ENCODE measurements at regions not wholly inside any gene's neighbourhood (a gene's known extent, or its start where the extent isn't known, plus 50 kb on each side); places are given as distances from the start of the nearest gene placed in this dataset.

- Histone ChIP-seq H3K36me3 (ENCODE audit: insufficient read depth, low read length) (no peaks in the 10 kb centered on the region), H3K27me3 (ENCODE audit: low read length) (no peaks in the 10 kb centered on the region), H3K79me2 (ENCODE audit: low read length) (no peaks in the 10 kb centered on the region), H3K4me2 (ENCODE audit: low read depth, low read length, poor library complexity, severe bottlenecking) (no peak overlapping the region), H3K9ac (ENCODE audit: low read length) (no peak overlapping the region), H4K20me1 (ENCODE audit: insufficient read depth, low read depth, low read length) (no peaks in the 10 kb centered on the region), H2AFZ (ENCODE audit: low read length) (no peak overlapping the region), H3K4me1 (ENCODE audit: low read length) (peaks cover 4% of the 10 kb centered on the region), H3K4me3 (ENCODE audit: low read length) (no peak overlapping the region), H3K27ac (ENCODE audit: low read length) (no peak overlapping the region), H3K9me3 (ENCODE audit: low read length) (no peaks in the 10 kb centered on the region), H3K9me2 (replicated peaks; ENCODE audit: insufficient read depth, low read length) (no peaks in the 10 kb centered on the region)
- no peak for DNase-seq
Measured at GRCh38 chr2:8487461-8487932, 194.4 kb upstream of the ID2 start.

- DNase-seq, result no peak
- no peaks in the 10 kb centered on the region for H3K36me3 ChIP-seq (ENCODE audit: insufficient read depth, low read length)
- H3K4me3 ChIP-seq (ENCODE audit: low read length), result no peak overlapping the region
- H2AFZ ChIP-seq (ENCODE audit: low read length), result no peak overlapping the region
- H3K79me2 ChIP-seq (ENCODE audit: low read length), result no peaks in the 10 kb centered on the region
- no peaks in the 10 kb centered on the region for H3K9me2 ChIP-seq (replicated peaks; ENCODE audit: insufficient read depth, low read length)
- H3K9ac ChIP-seq (ENCODE audit: low read length), result no peak overlapping the region
- H3K9me3 ChIP-seq (ENCODE audit: low read length), result no peaks in the 10 kb centered on the region
- no peaks in the 10 kb centered on the region for H3K4me1 ChIP-seq (ENCODE audit: low read length)
- no peak overlapping the region for H3K27ac ChIP-seq (ENCODE audit: low read length)
- H4K20me1 ChIP-seq (ENCODE audit: insufficient read depth, low read depth, low read length), result no peaks in the 10 kb centered on the region
- no peaks in the 10 kb centered on the region for H3K27me3 ChIP-seq (ENCODE audit: low read length)
- H3K4me2 ChIP-seq (ENCODE audit: low read depth, low read length, poor library complexity, severe bottlenecking), result no peak overlapping the region
Measured at GRCh38 chr2:8488001-8488738, 193.7 kb upstream of the ID2 start.

DNA sequence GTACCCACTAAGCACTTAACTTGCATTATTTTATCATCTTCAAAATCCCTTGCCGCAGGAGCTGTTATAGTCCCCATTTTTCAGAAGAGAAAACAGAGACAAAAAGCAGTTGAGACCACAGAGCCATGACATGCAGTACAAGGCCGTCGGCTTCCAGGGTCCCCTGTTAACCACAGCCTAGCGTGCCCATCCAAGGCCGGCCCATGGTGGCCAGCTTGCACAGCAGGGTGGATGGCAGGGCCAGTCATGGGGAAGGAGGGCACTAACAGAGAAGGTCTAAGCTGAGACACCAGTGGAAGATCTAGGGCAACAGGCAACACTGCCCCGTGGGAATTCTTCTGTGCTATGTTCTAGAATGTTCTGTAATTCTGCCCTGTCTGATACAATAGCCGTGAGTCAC, 192.6 kb upstream of the ID2 start:
- Histone ChIP-seq H3K4me2 (ENCODE audit: low read depth, low read length, poor library complexity, severe bottlenecking) (no peak overlapping the region), H4K20me1 (ENCODE audit: insufficient read depth, low read depth, low read length) (no peaks in the 10 kb centered on the region), H3K4me1 (ENCODE audit: low read length) (no peaks in the 10 kb centered on the region), H3K4me3 (ENCODE audit: low read length) (no peak overlapping the region), H3K9me2 (replicated peaks; ENCODE audit: insufficient read depth, low read length) (no peaks in the 10 kb centered on the region), H3K9ac (ENCODE audit: low read length) (no peak overlapping the region), H3K36me3 (ENCODE audit: insufficient read depth, low read length) (no peaks in the 10 kb centered on the region), H3K27me3 (ENCODE audit: low read length) (no peaks in the 10 kb centered on the region), H3K27ac (ENCODE audit: low read length) (no peak overlapping the region), H2AFZ (ENCODE audit: low read length) (no peak overlapping the region), H3K79me2 (ENCODE audit: low read length) (no peaks in the 10 kb centered on the region), H3K9me3 (ENCODE audit: low read length) (no peaks in the 10 kb centered on the region)
- DNase-seq, result no peak

- Histone ChIP-seq H3K9ac (ENCODE audit: low read length) (no peak overlapping the region), H3K27me3 (ENCODE audit: low read length) (no peaks in the 10 kb centered on the region), H3K4me3 (ENCODE audit: low read length) (no peak overlapping the region), H3K36me3 (ENCODE audit: insufficient read depth, low read length) (no peaks in the 10 kb centered on the region), H3K79me2 (ENCODE audit: low read length) (no peaks in the 10 kb centered on the region), H3K4me2 (ENCODE audit: low read depth, low read length, poor library complexity, severe bottlenecking) (no peak overlapping the region), H2AFZ (ENCODE audit: low read length) (no peak overlapping the region), H3K27ac (ENCODE audit: low read length) (no peak overlapping the region), H3K4me1 (ENCODE audit: low read length) (no peaks in the 10 kb centered on the region), H3K9me2 (replicated peaks; ENCODE audit: insufficient read depth, low read length) (no peaks in the 10 kb centered on the region), H3K9me3 (ENCODE audit: low read length) (no peaks in the 10 kb centered on the region), H4K20me1 (ENCODE audit: insufficient read depth, low read depth, low read length) (no peaks in the 10 kb centered on the region)
- DNase-seq, result no peak
Measured at GRCh38 chr2:8489751-8490150, 192.1 kb upstream of the ID2 start.

- Histone ChIP-seq H3K4me1 (ENCODE audit: low read length) (no peaks in the 10 kb centered on the region), H3K79me2 (ENCODE audit: low read length) (no peaks in the 10 kb centered on the region), H3K9ac (ENCODE audit: low read length) (no peak overlapping the region), H3K27me3 (ENCODE audit: low read length) (no peaks in the 10 kb centered on the region), H3K27ac (ENCODE audit: low read length) (no peak overlapping the region), H3K4me2 (ENCODE audit: low read depth, low read length, poor library complexity, severe bottlenecking) (no peak overlapping the region), H3K36me3 (ENCODE audit: insufficient read depth, low read length) (no peaks in the 10 kb centered on the region), H2AFZ (ENCODE audit: low read length) (no peak overlapping the region), H3K9me2 (replicated peaks; ENCODE audit: insufficient read depth, low read length) (no peaks in the 10 kb centered on the region), H3K9me3 (ENCODE audit: low read length) (no peaks in the 10 kb centered on the region), H3K4me3 (ENCODE audit: low read length) (no peak overlapping the region), H4K20me1 (ENCODE audit: insufficient read depth, low read depth, low read length) (no peaks in the 10 kb centered on the region)
- no peak for DNase-seq
Measured at GRCh38 chr2:8490166-8490721, 191.6 kb upstream of the ID2 start.

GRCh38 chr2:8491296-8492027, 190.4 kb upstream of the ID2 start:
- H3K27me3 ChIP-seq (ENCODE audit: low read length), result no peaks in the 10 kb centered on the region
- H3K9ac ChIP-seq (ENCODE audit: low read length), result no peak overlapping the region
- no peak overlapping the region for H2AFZ ChIP-seq (ENCODE audit: low read length)
- H3K4me1 ChIP-seq (ENCODE audit: low read length), result no peaks in the 10 kb centered on the region
- no peak for DNase-seq
- no peaks in the 10 kb centered on the region for H4K20me1 ChIP-seq (ENCODE audit: insufficient read depth, low read depth, low read length)
- H3K9me2 ChIP-seq (replicated peaks; ENCODE audit: insufficient read depth, low read length), result no peaks in the 10 kb centered on the region
- H3K27ac ChIP-seq (ENCODE audit: low read length), result no peak overlapping the region
- no peaks in the 10 kb centered on the region for H3K9me3 ChIP-seq (ENCODE audit: low read length)
- no peak overlapping the region for H3K4me2 ChIP-seq (ENCODE audit: low read depth, low read length, poor library complexity, severe bottlenecking)
- no peaks in the 10 kb centered on the region for H3K36me3 ChIP-seq (ENCODE audit: insufficient read depth, low read length)
- H3K79me2 ChIP-seq (ENCODE audit: low read length), result no peaks in the 10 kb centered on the region
- no peak overlapping the region for H3K4me3 ChIP-seq (ENCODE audit: low read length)

GRCh38 chr2:8494151-8494550, 187.7 kb upstream of the ID2 start:
- Histone ChIP-seq H3K27ac (ENCODE audit: low read length) (no peak overlapping the region), H2AFZ (ENCODE audit: low read length) (no peak overlapping the region), H3K9ac (ENCODE audit: low read length) (no peak overlapping the region), H3K36me3 (ENCODE audit: insufficient read depth, low read length) (no peaks in the 10 kb centered on the region), H3K4me1 (ENCODE audit: low read length) (no peaks in the 10 kb centered on the region), H3K4me2 (ENCODE audit: low read depth, low read length, poor library complexity, severe bottlenecking) (no peak overlapping the region), H3K27me3 (ENCODE audit: low read length) (no peaks in the 10 kb centered on the region), H3K4me3 (ENCODE audit: low read length) (no peak overlapping the region), H3K9me3 (ENCODE audit: low read length) (no peaks in the 10 kb centered on the region), H4K20me1 (ENCODE audit: insufficient read depth, low read depth, low read length) (no peaks in the 10 kb centered on the region), H3K79me2 (ENCODE audit: low read length) (no peaks in the 10 kb centered on the region), H3K9me2 (replicated peaks; ENCODE audit: insufficient read depth, low read length) (no peaks in the 10 kb centered on the region)
- no peak for DNase-seq

- no peaks in the 10 kb centered on the region for H3K27me3 ChIP-seq (ENCODE audit: low read length)
Measured at GRCh38 chr2:8494589-8494988, 187.3 kb upstream of the ID2 start.

More at GRCh38 chr2:8494589-8494988, 187.3 kb upstream of the ID2 start:
- no peak overlapping the region for H3K4me2 ChIP-seq (ENCODE audit: low read depth, low read length, poor library complexity, severe bottlenecking)
- H3K9ac ChIP-seq (ENCODE audit: low read length), result no peak overlapping the region
- H3K4me3 ChIP-seq (ENCODE audit: low read length), result no peak overlapping the region
- no peaks in the 10 kb centered on the region for H3K9me3 ChIP-seq (ENCODE audit: low read length)
- H3K79me2 ChIP-seq (ENCODE audit: low read length), result no peaks in the 10 kb centered on the region
- no peak for DNase-seq
- H3K9me2 ChIP-seq (replicated peaks; ENCODE audit: insufficient read depth, low read length), result no peaks in the 10 kb centered on the region
- H4K20me1 ChIP-seq (ENCODE audit: insufficient read depth, low read depth, low read length), result no peaks in the 10 kb centered on the region
- no peaks in the 10 kb centered on the region for H3K4me1 ChIP-seq (ENCODE audit: low read length)
- no peak overlapping the region for H3K27ac ChIP-seq (ENCODE audit: low read length)
- no peak overlapping the region for H2AFZ ChIP-seq (ENCODE audit: low read length)
- no peaks in the 10 kb centered on the region for H3K36me3 ChIP-seq (ENCODE audit: insufficient read depth, low read length)

All from Karpas-422 (cell line).